ENCODE measurements at regions not wholly inside any gene's neighbourhood (a gene's known extent, or its start where the extent isn't known, plus 50 kb on each side); places are given as distances from the start of the nearest gene placed in this dataset.

DNA sequence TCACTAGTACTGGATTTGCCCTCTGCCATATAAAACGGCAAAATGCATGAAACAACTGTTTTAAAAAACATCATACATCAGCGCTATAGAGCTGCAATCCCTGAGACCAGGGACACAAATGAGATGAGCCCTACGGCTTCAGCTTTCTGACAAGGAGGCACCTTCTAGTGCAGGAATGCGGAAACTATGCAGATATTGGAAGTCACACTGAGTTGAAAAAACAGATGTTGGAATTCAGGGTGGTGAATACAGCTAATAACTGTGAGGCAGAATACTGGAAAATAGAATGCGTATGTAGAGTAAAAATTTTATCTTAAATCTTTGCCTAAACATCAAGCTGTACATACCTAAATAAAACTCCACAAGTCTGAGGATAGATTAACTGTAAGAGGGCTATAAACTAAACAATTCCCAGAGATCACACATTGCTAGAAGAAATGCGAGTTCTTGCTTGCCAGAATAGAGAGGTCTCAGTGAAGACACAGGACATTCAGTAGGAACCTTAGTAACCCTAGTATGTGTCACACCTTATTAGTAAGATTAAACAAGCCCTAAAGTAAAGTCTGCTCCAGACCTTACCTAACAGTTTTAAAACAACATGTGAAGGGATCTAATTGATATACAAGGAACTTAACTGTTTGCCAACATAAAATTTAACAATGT lies 541.4 kb upstream of the DDX18 start:
- H3K4me1 ChIP-seq (ENCODE audit: control insufficient read depth in 1 of 2, insufficient read depth in 2 of 2, low read length in 2 of 2) = no peaks in the 10 kb centered on the region
- DNase-seq (ENCODE audit: low read depth, low spot score) (no peak), ATAC-seq (no peak)
- no TSS peak for BruUV-seq (replicated peaks)
- H4K20me1 ChIP-seq (ENCODE audit: insufficient read depth) = no peaks in the 10 kb centered on the region
- no peak overlapping the region for H3K4me3 ChIP-seq (replicated peaks in 1 of 2; ENCODE audit: low read depth in 1 of 2, low read length in 2 of 2)
- CTCF ChIA-PET = no interaction called here
- H3K9ac ChIP-seq (ENCODE audit: low read length) = no peak overlapping the region
- H3K9me3 ChIP-seq (ENCODE audit: control insufficient read depth in 1 of 2, insufficient read depth in 1 of 2, low read depth in 1 of 2, low read length in 2 of 2) = peaks cover 0 to 7% of the 10 kb centered on the region in 2 experiments; a peak in 3 of 4 replicates
- intact Hi-C loops (cut with micrococcal nuclease) = no loop called here
- H2AFZ ChIP-seq (ENCODE audit: low read depth, low read length, poor library complexity, severe bottlenecking) = no peak overlapping the region
- no peak for TF ChIP-seq POLR2A (IDR thresholded peaks at IDR 0.05; ENCODE audit: borderline replicate concordance, extremely low read depth, insufficient read depth, insufficient read length)
- no peak for TF ChIP-seq EGR1 (IDR thresholded peaks at IDR 0.05; ENCODE audit: low read depth)
- TF ChIP-seq REST (IDR thresholded peaks at IDR 0.05; ENCODE audit: low read depth) = no peak
- TF ChIP-seq EZH2phosphoT487 (IDR thresholded peaks at IDR 0.05; ENCODE audit: borderline replicate concordance) = no peak
- no peak for TF ChIP-seq FOSL1 (IDR thresholded peaks at IDR 0.05; ENCODE audit: low read depth)
- TF ChIP-seq, protein P1, sequence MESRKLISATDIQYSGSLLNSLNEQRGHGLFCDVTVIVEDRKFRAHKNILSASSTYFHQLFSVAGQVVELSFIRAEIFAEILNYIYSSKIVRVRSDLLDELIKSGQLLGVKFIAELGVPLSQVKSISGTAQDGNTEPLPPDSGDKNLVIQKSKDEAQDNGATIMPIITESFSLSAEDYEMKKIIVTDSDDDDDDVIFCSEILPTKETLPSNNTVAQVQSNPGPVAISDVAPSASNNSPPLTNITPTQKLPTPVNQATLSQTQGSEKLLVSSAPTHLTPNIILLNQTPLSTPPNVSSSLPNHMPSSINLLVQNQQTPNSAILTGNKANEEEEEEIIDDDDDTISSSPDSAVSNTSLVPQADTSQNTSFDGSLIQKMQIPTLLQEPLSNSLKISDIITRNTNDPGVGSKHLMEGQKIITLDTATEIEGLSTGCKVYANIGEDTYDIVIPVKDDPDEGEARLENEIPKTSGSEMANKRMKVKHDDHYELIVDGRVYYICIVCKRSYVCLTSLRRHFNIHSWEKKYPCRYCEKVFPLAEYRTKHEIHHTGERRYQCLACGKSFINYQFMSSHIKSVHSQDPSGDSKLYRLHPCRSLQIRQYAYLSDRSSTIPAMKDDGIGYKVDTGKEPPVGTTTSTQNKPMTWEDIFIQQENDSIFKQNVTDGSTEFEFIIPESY (IDR thresholded peaks at IDR 0.05; ENCODE audit: extremely low read depth, insufficient replicate concordance, low read length) = no peak
- no peaks in the 10 kb centered on the region for H3K36me3 ChIP-seq (ENCODE audit: control insufficient read depth in 1 of 2, insufficient read depth in 2 of 2, low read length in 2 of 2)
- POLR2A ChIA-PET = no interaction called here
- no peak overlapping the region for H3K27ac ChIP-seq (ENCODE audit: low read depth, low read length)
- RAD21 ChIA-PET (ENCODE audit: low non-redundant PET in 1 of 2, low total read pairs in 2 of 2, uncharacterized antibody in 2 of 2, unreplicated experiment in 2 of 2) = no interaction called here
- no peaks in the 10 kb centered on the region for H3K79me2 ChIP-seq (ENCODE audit: insufficient read depth, low read length)
- no peaks in the 10 kb centered on the region for H3K27me3 ChIP-seq (ENCODE audit: insufficient read depth, low read length)
- H3K9me2 ChIP-seq (ENCODE audit: insufficient read depth) = no peaks in the 10 kb centered on the region
- H3K4me2 ChIP-seq (ENCODE audit: low read length) = no peak overlapping the region
